T-cell (primary cell): ENCODE measurements at regions not wholly inside any gene's neighbourhood (a gene's known extent, or its start where the extent isn't known, plus 50 kb on each side); places are given as distances from the start of the nearest gene placed in this dataset.

Experiments used
- ATAC-seq, 4 experiments: fragments of 200-7000 bp in 3 of 4; fragments of 150-1000 bp in 1 of 4; cut with Tn5 transposase; replicated peaks in 1 of 4; 1 replicate in 3 of 4; 2 replicates in 1 of 4; pipeline ENCODE4 v1.10.0; 2021; ENCODE audit warnings: moderate library complexity in 3 of 4, mild to moderate bottlenecking in 2 of 4, moderate number of reproducible peaks in 1 of 4
- CTCF ChIA-PET, 2 donors: fragments of 300-600 bp; sonication (Branson Sonifier 250); formaldehyde crosslinking; loops; one replicate each; lab custom pipeline; 2022; ENCODE audit warnings: antibody characterized with exemption in 2 of 2; lab: Charles Lee
- POLR2A ChIA-PET, 2 donors: fragments of 300-600 bp; sonication (Branson Sonifier 250); formaldehyde crosslinking; loops; one replicate each; lab custom pipeline; 2022; ENCODE audit warnings: antibody characterized with exemption in 2 of 2; lab: Charles Lee
- DNase-seq, 35 experiments: peaks; one replicate each; pipeline versions ENCODE4 v3.0.0 to v3.0.0-alpha.2; 2013 to 2023
- H3K27ac ChIP-seq: one replicate; pipeline ENCODE4 v1.5.1; 2013; ENCODE audit warnings: low read length
- H3K27me3 ChIP-seq, 2 experiments: replicated peaks in 1 of 2; 1 replicate in 1 of 2; 2 replicates in 1 of 2; pipeline versions ENCODE4 v1.6.1 to v1.7.0; 2013; ENCODE audit warnings: low read length in 1 of 2, mixed read lengths in 1 of 2; ENCODE audit not compliant: control insufficient read depth in 2 of 2, insufficient read depth in 2 of 2; ENCODE audit errors: extremely low read depth in 1 of 2
- H3K36me3 ChIP-seq, 2 donors: 1 replicate in 1 of 2; 2 replicates in 1 of 2; pipeline versions ENCODE4 v1.6.1 to v1.7.0; 2013; ENCODE audit warnings: low read length in 1 of 2; ENCODE audit not compliant: control insufficient read depth in 2 of 2, insufficient read depth in 1 of 2; ENCODE audit errors: extremely low read depth in 1 of 2
- H3K4me1 ChIP-seq, 2 experiments: 1 replicate in 1 of 2; 2 replicates in 1 of 2; pipeline versions ENCODE4 v1.6.1 to v1.7.0; 2013; ENCODE audit warnings: low read length in 2 of 2, mixed read lengths in 1 of 2; ENCODE audit not compliant: insufficient read depth in 2 of 2, control insufficient read depth in 1 of 2; ENCODE audit errors: extremely low read depth in 1 of 2
- H3K4me3 ChIP-seq, 2 donors: 1 replicate in 1 of 2; 2 replicates in 1 of 2; pipeline versions ENCODE4 v1.5.1 to v1.7.0; 2013; ENCODE audit warnings: mild to moderate bottlenecking in 2 of 2, low read length in 1 of 2, moderate library complexity in 1 of 2; ENCODE audit not compliant: control insufficient read depth in 1 of 2; ENCODE audit errors: extremely low read depth in 1 of 2
- H3K9me3 ChIP-seq: 2 replicates; pipeline ENCODE4 v1.7.0; 2013
- H3K27ac Mint-ChIP-seq, 2 donors: one replicate each; pipeline ENCODE4 v1.8.0; 2020 to 2021; ENCODE audit warnings: mild to moderate bottlenecking in 2 of 2, mixed read lengths in 2 of 2
- H3K27me3 Mint-ChIP-seq, 2 donors: one replicate each; pipeline ENCODE4 v1.8.0; 2021 to 2022; ENCODE audit warnings: mixed read lengths in 2 of 2
- H3K36me3 Mint-ChIP-seq: one replicate; pipeline ENCODE4 v1.8.0; 2021; ENCODE audit warnings: mixed read lengths
- H3K4me1 Mint-ChIP-seq, 3 donors: one replicate each; pipeline ENCODE4 v1.8.0; 2020 to 2022; ENCODE audit warnings: mixed read lengths in 3 of 3, mild to moderate bottlenecking in 1 of 3
- H3K4me3 Mint-ChIP-seq, 3 donors: one replicate each; pipeline ENCODE4 v1.8.0; 2020 to 2022; ENCODE audit warnings: mild to moderate bottlenecking in 3 of 3, mixed read lengths in 3 of 3, moderate library complexity in 3 of 3
- H3K9me3 Mint-ChIP-seq, 3 donors: one replicate each; pipeline ENCODE4 v1.8.0; 2020 to 2022; ENCODE audit warnings: mixed read lengths in 3 of 3
- WGBS: methylation state at CpG from one replicate; pipeline ENCODE4 v1.1.5; 2013; ENCODE audit warnings: missing lambda C conversion rate; ENCODE audit not compliant: insufficient coverage; 5-methylcytosine and 5-hydroxymethylcytosine counted together

- DNase-seq, result no peak
- no CpG with 5 or more reads among the region's 2 CpGs for WGBS
- Histone ChIP-seq H3K4me1 (no peaks in the 10 kb centered on the region), H3K4me3 (no peak overlapping the region), H3K9me3 (no peaks in the 10 kb centered on the region), H3K36me3 (no peaks in the 10 kb centered on the region), H3K27ac (no peak overlapping the region), H3K27me3 (no peaks in the 10 kb centered on the region)
- no peaks in the 10 kb centered on the region for H3K4me1 Mint-ChIP-seq
- POLR2A ChIA-PET, result no interaction called here
- H3K27ac Mint-ChIP-seq, result no peak overlapping the region
- no peaks in the 10 kb centered on the region for H3K27me3 Mint-ChIP-seq
- no peak for ATAC-seq
- CTCF ChIA-PET, result no interaction called here
- H3K36me3 Mint-ChIP-seq, result no peaks in the 10 kb centered on the region
- peaks cover 2 to 12% (median 3%) of the 10 kb centered on the region in 3 donors for H3K9me3 Mint-ChIP-seq
- no peak overlapping the region for H3K4me3 Mint-ChIP-seq
Observed at GRCh38 chr5:117405197-117405596, 830.6 kb upstream of the SEMA6A start.

DNA sequence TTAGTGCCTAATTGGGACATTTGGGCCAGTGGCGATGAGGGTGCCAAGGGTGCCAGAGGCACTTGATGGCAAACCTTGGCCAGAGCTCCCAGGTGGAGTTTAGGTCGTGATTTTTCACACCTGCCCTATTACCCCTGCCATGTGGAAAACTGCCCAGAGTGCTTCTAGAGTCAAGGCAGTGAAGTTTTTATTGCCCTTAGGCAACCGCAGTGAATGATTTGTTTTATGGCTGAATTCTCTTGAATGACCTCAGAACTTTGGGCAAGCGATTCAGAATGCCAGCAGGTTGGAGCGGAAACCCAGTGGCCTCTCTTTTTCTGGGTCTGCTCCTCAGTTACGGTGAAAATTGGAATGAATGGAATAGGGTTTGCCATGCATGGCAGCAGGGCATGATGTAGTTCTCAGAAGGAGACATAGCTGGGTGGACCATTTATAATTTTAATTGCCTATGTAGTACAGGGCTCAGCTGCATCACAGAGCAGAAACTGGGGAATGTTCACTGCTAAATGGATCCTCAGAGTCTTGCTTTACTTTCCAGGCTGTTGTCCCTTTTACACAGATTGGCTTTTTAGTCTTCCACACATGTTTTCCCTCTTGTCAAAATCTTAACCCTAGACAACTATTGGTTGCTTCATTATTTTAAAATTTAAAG lies 820.0 kb upstream of the SEMA6A start:
- Histone ChIP-seq H3K27ac (no peak overlapping the region), H3K4me3 (no peak overlapping the region), H3K36me3 (no peaks in the 10 kb centered on the region), H3K27me3 (no peaks in the 10 kb centered on the region), H3K9me3 (no peaks in the 10 kb centered on the region), H3K4me1 (no peaks in the 10 kb centered on the region)
- CTCF ChIA-PET, result no interaction called here
- H3K4me3 Mint-ChIP-seq, result no peak overlapping the region
- no peak for DNase-seq
- no peak for ATAC-seq
- H3K36me3 Mint-ChIP-seq, result no peaks in the 10 kb centered on the region
- H3K27ac Mint-ChIP-seq, result no peak overlapping the region
- POLR2A ChIA-PET, result no interaction called here
- peaks cover 9 to 21% (median 14%) of the 10 kb centered on the region in 3 donors for H3K9me3 Mint-ChIP-seq
- 67% methylated on average over 6 of the region's 6 CpGs for WGBS
- H3K4me1 Mint-ChIP-seq, result no peaks in the 10 kb centered on the region
- H3K27me3 Mint-ChIP-seq, result no peaks in the 10 kb centered on the region

DNA sequence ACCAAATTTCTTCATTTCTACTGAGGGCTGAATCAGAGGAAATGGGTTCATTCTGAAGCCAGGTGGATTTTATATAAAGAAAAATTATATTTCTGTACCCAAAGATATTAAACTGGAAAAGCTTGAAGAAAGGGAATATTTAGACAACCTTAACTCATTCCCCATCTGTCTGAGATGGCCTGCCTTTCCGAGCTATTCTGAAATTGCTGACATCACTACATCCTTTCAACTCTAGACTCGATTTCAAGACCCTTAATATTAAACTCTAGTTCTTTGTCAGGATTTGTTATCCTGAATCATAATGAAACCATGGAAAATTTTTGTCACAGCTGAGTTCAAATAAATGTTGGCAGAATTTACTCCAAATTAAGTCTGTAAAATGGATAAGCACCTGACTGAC lies 818.5 kb upstream of the SEMA6A start:
- WGBS, result no CpG with 5 or more reads among the region's 2 CpGs
- ChIA-PET CTCF (no interaction called here), POLR2A (no interaction called here)
- no peak for DNase-seq
- H3K27ac ChIP-seq, result no peak overlapping the region
- no peak overlapping the region for H3K27ac Mint-ChIP-seq
- no peaks in the 10 kb centered on the region for H3K4me1 Mint-ChIP-seq
- H3K9me3 ChIP-seq, result no peaks in the 10 kb centered on the region
- no peaks in the 10 kb centered on the region for H3K36me3 ChIP-seq
- H3K36me3 Mint-ChIP-seq, result no peaks in the 10 kb centered on the region
- H3K4me3 Mint-ChIP-seq, result no peak overlapping the region
- no peaks in the 10 kb centered on the region for H3K27me3 ChIP-seq
- no peak overlapping the region for H3K4me3 ChIP-seq
- H3K27me3 Mint-ChIP-seq, result no peaks in the 10 kb centered on the region
- peaks cover 9 to 18% (median 13%) of the 10 kb centered on the region in 3 donors for H3K9me3 Mint-ChIP-seq
- ATAC-seq, result no peak
- no peaks in the 10 kb centered on the region for H3K4me1 ChIP-seq

- Histone ChIP-seq H3K9me3 (no peaks in the 10 kb centered on the region), H3K36me3 (no peaks in the 10 kb centered on the region), H3K27ac (no peak overlapping the region), H3K4me1 (no peaks in the 10 kb centered on the region), H3K27me3 (no peaks in the 10 kb centered on the region), H3K4me3 (no peak overlapping the region)
- Mint-ChIP-seq H3K27me3 (no peaks in the 10 kb centered on the region), H3K4me1 (no peaks in the 10 kb centered on the region), H3K27ac (no peak overlapping the region), H3K9me3 (peaks cover 0 to 7% (median under 1%) of the 10 kb centered on the region in 3 donors), H3K36me3 (no peaks in the 10 kb centered on the region), H3K4me3 (no peak overlapping the region)
- DNase-seq, result no peak
- ChIA-PET CTCF (no interaction called here), POLR2A (no interaction called here)
- ATAC-seq, result no peak
Observed at GRCh38 chr5:117380316-117380715, 805.7 kb upstream of the SEMA6A start.

GRCh38 chr5:117379521-117379920 lies 804.9 kb upstream of the SEMA6A start:
- DNase-seq, result no peak
- H3K4me1 ChIP-seq, result no peaks in the 10 kb centered on the region
- Mint-ChIP-seq H3K9me3 (peaks cover 0 to 7% (median 0%) of the 10 kb centered on the region in 3 donors), H3K27ac (no peak overlapping the region), H3K4me3 (no peak overlapping the region), H3K36me3 (no peaks in the 10 kb centered on the region), H3K4me1 (no peaks in the 10 kb centered on the region), H3K27me3 (no peaks in the 10 kb centered on the region)
- no peaks in the 10 kb centered on the region for H3K9me3 ChIP-seq
- no peak for ATAC-seq
- no peaks in the 10 kb centered on the region for H3K36me3 ChIP-seq
- POLR2A ChIA-PET, result no interaction called here
- H3K27ac ChIP-seq, result no peak overlapping the region
- H3K27me3 ChIP-seq, result no peaks in the 10 kb centered on the region
- WGBS, result no CpG with 5 or more reads among the region's 3 CpGs
- CTCF ChIA-PET, result no interaction called here
- no peak overlapping the region for H3K4me3 ChIP-seq

GRCh38 chr5:117376748-117377147 lies 802.1 kb upstream of the SEMA6A start:
- ATAC-seq, result no peak

GRCh38 chr5:117359895-117360294 lies 785.3 kb upstream of the SEMA6A start:
- no peak overlapping the region for H3K27ac Mint-ChIP-seq
- H3K9me3 Mint-ChIP-seq, result peaks cover 4 to 11% (median 5%) of the 10 kb centered on the region in 3 donors
- ChIA-PET CTCF (no interaction called here), POLR2A (no interaction called here)
- Histone ChIP-seq H3K4me1 (no peaks in the 10 kb centered on the region), H3K9me3 (no peaks in the 10 kb centered on the region), H3K4me3 (no peak overlapping the region), H3K36me3 (no peaks in the 10 kb centered on the region), H3K27me3 (no peaks in the 10 kb centered on the region), H3K27ac (no peak overlapping the region)
- no peaks in the 10 kb centered on the region for H3K36me3 Mint-ChIP-seq
- H3K4me3 Mint-ChIP-seq, result no peak overlapping the region
- no peaks in the 10 kb centered on the region for H3K27me3 Mint-ChIP-seq
- no peaks in the 10 kb centered on the region for H3K4me1 Mint-ChIP-seq
- DNase-seq (no peak), ATAC-seq (no peak)

More at GRCh38 chr5:117376748-117377147, 802.1 kb upstream of the SEMA6A start:
- no peak overlapping the region for H3K4me3 Mint-ChIP-seq
- DNase-seq, result no peak
- WGBS, result 89% methylated on average over 1 of the region's 2 CpGs
- CTCF ChIA-PET, result no interaction called here
- H3K9me3 Mint-ChIP-seq, result peaks cover 0 to 6% (median 0%) of the 10 kb centered on the region in 3 donors
- H3K4me1 Mint-ChIP-seq, result no peaks in the 10 kb centered on the region
- no peaks in the 10 kb centered on the region for H3K27me3 Mint-ChIP-seq
- no peaks in the 10 kb centered on the region for H3K4me1 ChIP-seq
- no peaks in the 10 kb centered on the region for H3K9me3 ChIP-seq
- no peak overlapping the region for H3K27ac Mint-ChIP-seq
- no peak overlapping the region for H3K4me3 ChIP-seq
- no peaks in the 10 kb centered on the region for H3K36me3 Mint-ChIP-seq
- H3K27ac ChIP-seq, result no peak overlapping the region
- POLR2A ChIA-PET, result no interaction called here
- no peaks in the 10 kb centered on the region for H3K36me3 ChIP-seq
- no peaks in the 10 kb centered on the region for H3K27me3 ChIP-seq
